GM21528 (cell line): ENCODE measurements at regions not wholly inside any gene's neighbourhood (a gene's known extent, or its start where the extent isn't known, plus 50 kb on each side); places are given as distances from the start of the nearest gene placed in this dataset.
"Not testable (repeated sequence)": the region's sequence is repeated elsewhere in the genome, so short reads cannot be mapped to it uniquely, and the experiment has no call there.

Source experiments
- ATAC-seq: cut with Tn5 transposase; IDR thresholded peaks from one replicate; pipeline ENCODE4 v1.9.1; 2021; ENCODE audit warnings: mild to moderate bottlenecking, moderate library complexity; ENCODE audit not compliant: unreplicated experiment, low FRiP score

GRCh38 chr12:25341877-25342276 is 91.1 kb upstream of the KRAS start:
- ATAC-seq, result not testable (repeated sequence)

DNA sequence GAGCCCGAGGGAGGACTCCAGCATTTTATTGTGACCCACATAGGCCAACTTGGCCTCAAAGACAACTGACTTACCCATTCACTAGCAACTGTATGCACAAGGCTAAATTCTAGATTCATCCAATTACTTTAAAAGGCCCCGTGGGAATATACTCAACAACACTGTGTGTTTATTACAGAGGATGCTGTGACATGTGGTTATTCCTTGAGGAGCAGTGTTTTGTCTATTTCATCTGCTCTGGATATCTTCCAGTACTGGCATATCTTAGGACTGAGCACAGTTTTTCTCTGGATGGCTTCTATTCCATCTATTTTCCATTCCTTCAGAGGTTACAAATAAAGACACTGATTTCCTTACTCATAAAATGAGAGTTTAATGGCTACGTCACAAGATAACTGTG is 87.2 kb upstream of the KRAS start:
- ATAC-seq, result no peak

DNA sequence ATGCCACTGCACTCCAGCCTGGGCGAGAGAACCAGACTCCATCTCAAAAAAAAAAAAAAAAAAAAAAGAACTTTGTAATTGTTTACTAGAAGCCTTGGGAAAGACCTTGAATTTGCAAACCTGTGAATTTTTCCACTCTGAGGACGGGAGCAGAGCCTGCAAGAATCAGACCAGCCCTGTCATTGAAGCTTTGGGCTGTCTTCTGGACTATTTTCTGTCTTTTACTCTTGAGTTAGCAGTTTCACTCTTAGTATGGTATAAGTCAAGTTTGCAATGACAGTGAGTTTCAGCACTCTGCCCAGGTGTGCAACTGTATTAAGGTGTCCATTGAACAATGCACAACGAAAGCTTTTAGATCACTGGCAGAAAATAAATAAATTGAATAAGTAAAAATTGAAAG is 81.4 kb upstream of the KRAS start:
- ATAC-seq, result peak; percentile 80

GRCh38 chr12:25328072-25328712 is 77.5 kb upstream of the KRAS start:
- ATAC-seq, result no peak

GRCh38 chr12:25327321-25327720 is 76.6 kb upstream of the KRAS start:
- ATAC-seq, result no peak

DNA sequence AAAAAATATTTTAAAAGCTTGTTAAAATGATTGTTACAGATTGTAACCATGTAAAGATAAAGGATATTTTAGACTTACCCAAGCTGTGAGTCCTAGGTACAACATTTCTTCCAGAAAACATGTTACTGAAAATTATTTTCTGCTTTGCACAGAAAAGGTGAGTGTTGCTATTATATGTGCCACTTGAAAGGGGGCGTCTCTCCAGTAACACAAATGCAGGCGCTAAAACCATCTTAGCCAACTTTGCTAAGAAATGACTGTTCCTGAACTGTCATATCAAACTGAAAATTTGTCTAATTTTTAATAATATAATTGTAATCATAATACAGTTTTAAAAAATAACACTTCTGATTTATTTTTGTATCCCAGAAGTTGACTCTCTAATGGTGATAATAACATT is 75.6 kb upstream of the KRAS start:
- no peak for ATAC-seq

GRCh38 chr12:25324861-25325260 is 74.1 kb upstream of the KRAS start:
- ATAC-seq, result no peak

DNA sequence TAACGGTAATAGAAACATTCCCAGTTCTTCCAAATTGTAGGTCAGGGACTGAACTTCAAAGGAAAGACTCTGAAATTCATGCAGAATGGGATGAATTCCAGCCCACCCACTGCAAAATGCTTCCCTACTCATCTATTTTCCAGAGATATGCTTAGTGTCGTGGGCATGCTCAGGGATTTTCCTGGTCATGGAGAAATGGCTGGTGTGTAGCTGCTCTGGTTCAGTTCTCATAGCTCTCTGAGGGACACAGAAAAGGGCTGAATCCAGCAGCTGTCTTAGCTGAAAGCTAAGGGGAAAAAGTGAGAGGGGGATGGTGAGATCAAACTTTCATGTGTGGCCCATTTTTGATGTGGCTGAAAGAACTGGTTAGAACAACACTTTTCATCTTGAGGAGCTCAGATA is 72.9 kb upstream of the KRAS start:
- no peak for ATAC-seq

GRCh38 chr12:25322918-25323531 is 72.3 kb upstream of the KRAS start:
- ATAC-seq, result no peak

DNA sequence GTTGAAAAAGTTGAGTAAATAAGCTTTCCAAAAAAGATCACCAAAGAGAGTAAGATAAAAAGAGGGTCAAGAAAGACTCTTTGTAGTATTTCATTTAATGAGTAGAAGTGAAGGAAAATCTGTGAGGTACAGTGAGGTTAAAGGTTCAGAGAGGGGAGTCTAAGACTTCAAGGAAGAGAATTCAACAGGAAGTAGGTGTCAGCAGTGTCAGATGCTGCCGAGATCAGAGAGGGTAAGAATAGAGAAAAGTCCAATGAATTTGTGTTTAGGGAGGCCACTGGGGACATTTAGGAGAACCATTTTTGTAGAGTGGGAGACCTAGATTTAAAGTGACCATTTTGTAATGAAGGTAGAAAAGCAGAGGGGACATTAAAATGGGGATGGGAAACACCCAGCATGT is 71.6 kb upstream of the KRAS start:
- no peak for ATAC-seq

GRCh38 chr12:25321772-25322171 is 71.0 kb upstream of the KRAS start:
- no peak for ATAC-seq

GRCh38 chr12:25320123-25321006 is 69.6 kb upstream of the KRAS start:
- ATAC-seq, result peak; percentile 73

DNA sequence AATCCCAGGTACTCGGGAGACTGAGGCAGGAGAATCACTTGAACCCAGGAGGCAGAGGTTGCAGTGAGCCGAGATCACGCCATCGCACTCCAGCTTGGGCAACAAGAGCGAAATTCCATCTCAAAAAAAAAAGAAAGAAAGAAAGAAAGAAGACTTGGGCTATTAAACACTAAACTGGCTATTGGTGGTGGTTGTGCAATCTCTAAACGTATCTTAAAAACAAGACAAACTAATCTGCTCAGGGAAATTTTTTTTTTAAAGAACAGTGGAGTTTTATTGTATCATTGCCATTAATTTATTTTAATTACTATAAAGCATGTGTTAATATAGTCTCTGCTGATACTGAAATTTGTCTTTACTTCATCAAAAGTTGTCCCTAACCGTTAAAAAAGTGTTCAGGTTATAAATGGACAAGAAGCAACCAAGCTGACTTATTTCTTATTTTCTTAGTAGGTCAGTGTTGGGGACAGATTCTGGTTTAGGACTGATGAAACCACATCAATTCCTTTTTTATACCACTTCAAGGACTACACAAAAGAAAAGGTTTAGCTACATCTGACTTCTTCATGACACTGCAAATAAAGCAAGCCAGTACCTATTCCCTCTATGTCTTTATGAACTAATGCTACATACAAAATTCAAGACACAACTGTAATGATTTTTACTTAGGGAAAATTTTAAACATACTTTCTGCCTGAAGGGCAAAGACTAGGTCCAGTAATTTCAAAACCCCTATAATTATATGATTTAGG is 68.7 kb upstream of the KRAS start:
- no peak for ATAC-seq

GRCh38 chr12:25317553-25317952 is 66.8 kb upstream of the KRAS start:
- ATAC-seq, result no peak

DNA sequence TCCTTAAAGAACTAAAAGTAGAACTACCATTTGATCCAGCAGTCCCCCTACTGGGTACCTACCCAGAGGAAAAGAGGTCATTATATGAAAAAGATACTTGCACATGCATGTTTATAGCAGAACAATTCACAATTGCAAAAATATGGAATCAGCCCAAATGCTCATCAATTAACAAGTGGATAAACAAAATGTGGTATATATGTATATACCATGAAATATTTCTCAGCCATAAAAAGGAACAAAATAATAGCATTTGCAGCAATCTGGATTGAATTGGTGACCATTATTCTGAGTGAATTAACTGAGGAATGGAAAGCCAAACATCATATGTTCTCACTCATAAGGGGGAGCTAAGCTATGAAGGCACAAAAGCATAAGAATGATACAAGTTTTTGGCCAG is 64.7 kb upstream of the KRAS start:
- no peak for ATAC-seq

DNA sequence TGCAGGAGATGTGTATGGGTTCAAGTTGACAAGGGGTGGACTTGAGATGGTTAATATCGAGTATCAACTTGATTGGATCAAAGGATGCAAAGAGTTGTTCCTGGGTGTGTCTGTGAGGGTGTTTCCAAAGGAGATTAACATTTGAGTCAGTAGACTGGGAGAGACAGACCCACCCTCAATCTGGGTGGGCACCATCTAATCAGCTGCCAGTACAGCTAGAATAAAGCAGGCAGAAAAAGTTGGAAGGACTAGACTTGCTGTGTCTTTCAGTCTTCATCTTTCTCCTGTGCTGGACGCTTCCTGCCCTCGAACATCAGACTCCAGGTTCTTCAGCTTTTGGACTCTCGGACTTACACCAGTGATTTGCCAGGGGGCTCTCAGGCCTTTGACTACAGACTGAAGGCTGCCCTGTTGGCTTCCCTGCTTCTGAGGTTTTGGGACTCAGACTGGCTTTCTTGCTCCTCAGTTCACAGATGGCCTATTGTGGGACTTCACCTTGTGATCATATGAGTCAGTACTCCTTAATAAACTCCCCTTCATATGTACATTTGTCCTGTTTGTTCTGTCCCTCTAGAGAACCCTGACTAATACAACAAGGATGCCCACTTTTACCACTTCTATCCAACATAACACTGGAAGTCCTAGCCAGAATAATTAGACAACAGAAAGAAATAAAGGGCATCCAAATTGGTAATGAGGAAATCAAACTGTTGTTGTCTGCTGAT is 62.7 kb upstream of the KRAS start:
- ATAC-seq, result not testable (repeated sequence)

- no peak for ATAC-seq
Observed at GRCh38 chr12:25311506-25311905, 60.8 kb upstream of the KRAS start.

DNA sequence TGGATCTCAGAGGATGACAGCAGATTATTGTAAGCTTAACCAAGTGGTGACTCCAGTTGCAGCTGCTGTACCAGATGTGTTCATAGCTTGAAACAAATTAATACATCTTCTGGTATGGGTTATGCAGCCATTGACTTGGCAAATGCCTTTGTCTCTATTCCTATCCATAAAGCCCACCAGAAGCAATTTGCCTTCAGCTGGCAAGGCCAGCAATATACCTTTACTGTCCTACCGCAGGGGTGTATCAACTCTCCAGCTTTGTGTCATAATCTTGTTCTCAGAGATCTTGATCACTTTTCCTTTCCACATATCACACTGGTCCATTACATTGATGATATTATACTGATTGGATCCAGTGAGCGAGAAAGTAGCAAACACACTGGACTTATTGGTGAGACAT is 59.3 kb upstream of the KRAS start:
- ATAC-seq, result not testable (repeated sequence)

DNA sequence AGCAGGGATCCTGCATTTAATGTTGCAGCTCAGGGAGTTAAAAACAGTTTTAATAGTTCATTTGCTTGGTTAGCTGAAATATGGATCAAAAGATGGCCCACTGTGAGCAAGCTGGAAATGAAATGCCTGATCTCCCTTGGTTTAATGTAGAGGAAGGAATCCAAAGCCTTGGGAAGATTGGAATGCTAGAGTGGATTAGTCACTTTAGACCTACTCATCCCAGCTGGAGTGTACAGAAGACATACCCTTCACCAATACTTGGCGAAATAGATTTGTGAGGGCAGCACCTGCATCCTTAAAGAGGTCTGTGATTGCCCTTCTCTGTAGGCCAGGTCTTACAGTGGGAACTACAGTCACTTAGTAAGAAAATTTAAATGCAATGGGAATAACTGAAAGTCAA is 58.0 kb upstream of the KRAS start:
- ATAC-seq, result no peak

DNA sequence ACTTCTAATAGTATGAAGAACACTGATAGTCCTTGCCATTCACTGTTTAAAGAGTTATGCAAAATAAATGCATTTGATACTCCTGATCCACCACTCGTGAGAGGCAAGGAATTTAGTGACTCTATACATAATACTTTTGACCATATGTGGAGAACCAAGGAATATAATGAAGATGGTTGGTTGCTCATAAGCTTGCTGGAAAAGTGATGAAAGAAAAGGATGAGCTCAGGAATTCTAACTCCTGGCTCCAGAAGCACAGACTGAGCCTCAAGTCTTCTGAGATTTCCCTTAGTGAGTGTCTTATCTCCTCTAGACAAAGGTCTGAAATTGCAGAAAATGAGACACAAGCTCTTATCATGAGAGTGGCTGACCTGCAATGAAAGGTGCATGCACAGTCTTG is 57.1 kb upstream of the KRAS start:
- no peak for ATAC-seq
